Activated T-cell treated with anti-CD3 and anti-CD28 coated beads, Interleukin-2, amount 50 U/mL, for 24 hours (primary cell): ENCODE measurements at regions not wholly inside any gene's neighbourhood (a gene's known extent, or its start where the extent isn't known, plus 50 kb on each side); places are given as distances from the start of the nearest gene placed in this dataset.
"Not testable (repeated sequence)": the region's sequence is repeated elsewhere in the genome, so short reads cannot be mapped to it uniquely, and the experiment has no call there.

Source experiments
- DNase-seq: peaks from one replicate; pipeline ENCODE4 v3.0.0-alpha.2; 2020
- H3K27ac Mint-ChIP-seq: 2 replicates; pipeline ENCODE4 v1.8.0; 2020; ENCODE audit warnings: mild to moderate bottlenecking, mixed read lengths
- H3K27me3 Mint-ChIP-seq: 2 replicates; pipeline ENCODE4 v1.8.0; 2020; ENCODE audit warnings: mixed read lengths
- H3K36me3 Mint-ChIP-seq: 2 replicates; pipeline ENCODE4 v1.8.0; 2020; ENCODE audit warnings: low read depth, mixed read lengths
- H3K4me1 Mint-ChIP-seq: 2 replicates; pipeline ENCODE4 v1.8.0; 2020; ENCODE audit warnings: low read depth, mixed read lengths
- H3K4me3 Mint-ChIP-seq: 2 replicates; pipeline ENCODE4 v1.8.0; 2020; ENCODE audit warnings: mild to moderate bottlenecking, moderate library complexity, mixed read lengths
- H3K9me3 Mint-ChIP-seq: 2 replicates; pipeline ENCODE4 v1.8.0; 2020; ENCODE audit warnings: mixed read lengths

GRCh38 chr5:92092239-92092638 lies 709.1 kb upstream of the ARRDC3 start:
- no peak overlapping the region for H3K27ac Mint-ChIP-seq
- no peaks in the 10 kb centered on the region for H3K27me3 Mint-ChIP-seq
- H3K4me3 Mint-ChIP-seq = no peak overlapping the region
- H3K36me3 Mint-ChIP-seq = no peaks in the 10 kb centered on the region
- no peaks in the 10 kb centered on the region for H3K4me1 Mint-ChIP-seq
- peaks cover 10% of the 10 kb centered on the region for H3K9me3 Mint-ChIP-seq
- no peak for DNase-seq

GRCh38 chr5:92086059-92086811 lies 703.1 kb upstream of the ARRDC3 start:
- Mint-ChIP-seq H3K4me3 (no peak overlapping the region), H3K27me3 (no peaks in the 10 kb centered on the region), H3K36me3 (no peaks in the 10 kb centered on the region), H3K9me3 (peaks cover 2% of the 10 kb centered on the region), H3K4me1 (no peaks in the 10 kb centered on the region), H3K27ac (no peak overlapping the region)
- no peak for DNase-seq

- Mint-ChIP-seq H3K27me3 (no peaks in the 10 kb centered on the region), H3K4me3 (no peak overlapping the region), H3K9me3 (no peaks in the 10 kb centered on the region), H3K36me3 (no peaks in the 10 kb centered on the region), H3K27ac (no peak overlapping the region), H3K4me1 (no peaks in the 10 kb centered on the region)
- no peak for DNase-seq
Observed at GRCh38 chr5:92081958-92082712, 699.0 kb upstream of the ARRDC3 start.

GRCh38 chr5:92070786-92071185 lies 687.7 kb upstream of the ARRDC3 start:
- H3K36me3 Mint-ChIP-seq = no peaks in the 10 kb centered on the region
- no peak overlapping the region for H3K4me3 Mint-ChIP-seq
- no peak overlapping the region for H3K27ac Mint-ChIP-seq
- DNase-seq = no peak
- peaks cover 6% of the 10 kb centered on the region for H3K9me3 Mint-ChIP-seq
- H3K4me1 Mint-ChIP-seq = no peaks in the 10 kb centered on the region
- no peaks in the 10 kb centered on the region for H3K27me3 Mint-ChIP-seq

- H3K4me3 Mint-ChIP-seq = no peak overlapping the region
- no peaks in the 10 kb centered on the region for H3K27me3 Mint-ChIP-seq
- DNase-seq = no peak
Observed at GRCh38 chr5:92064993-92065392, 681.9 kb upstream of the ARRDC3 start.

GRCh38 chr5:92051741-92052140 lies 668.6 kb upstream of the ARRDC3 start:
- Mint-ChIP-seq H3K27me3 (no peaks in the 10 kb centered on the region), H3K4me1 (no peaks in the 10 kb centered on the region), H3K9me3 (peaks cover 8% of the 10 kb centered on the region), H3K4me3 (no peak overlapping the region), H3K27ac (no peak overlapping the region), H3K36me3 (no peaks in the 10 kb centered on the region)
- no peak for DNase-seq

More at GRCh38 chr5:92064993-92065392, 681.9 kb upstream of the ARRDC3 start:
- H3K9me3 Mint-ChIP-seq = peaks cover 3% of the 10 kb centered on the region
- H3K4me1 Mint-ChIP-seq = no peaks in the 10 kb centered on the region
- H3K36me3 Mint-ChIP-seq = no peaks in the 10 kb centered on the region
- no peak overlapping the region for H3K27ac Mint-ChIP-seq

GRCh38 chr5:92050970-92051369 lies 667.9 kb upstream of the ARRDC3 start:
- Mint-ChIP-seq H3K27me3 (no peaks in the 10 kb centered on the region), H3K4me1 (no peaks in the 10 kb centered on the region), H3K9me3 (peaks cover 8% of the 10 kb centered on the region), H3K4me3 (no peak overlapping the region), H3K36me3 (no peaks in the 10 kb centered on the region), H3K27ac (no peak overlapping the region)
- DNase-seq = no peak

GRCh38 chr5:92041911-92042660 lies 659.0 kb upstream of the ARRDC3 start:
- H3K27ac Mint-ChIP-seq = no peak overlapping the region
- H3K9me3 Mint-ChIP-seq = peaks cover 2% of the 10 kb centered on the region
- H3K4me3 Mint-ChIP-seq = no peak overlapping the region
- DNase-seq = no peak
- H3K36me3 Mint-ChIP-seq = no peaks in the 10 kb centered on the region
- H3K27me3 Mint-ChIP-seq = no peaks in the 10 kb centered on the region
- H3K4me1 Mint-ChIP-seq = no peaks in the 10 kb centered on the region

- Mint-ChIP-seq H3K4me1 (no peaks in the 10 kb centered on the region), H3K4me3 (no peak overlapping the region), H3K27me3 (no peaks in the 10 kb centered on the region), H3K36me3 (no peaks in the 10 kb centered on the region), H3K27ac (no peak overlapping the region), H3K9me3 (peaks cover 2% of the 10 kb centered on the region)
- DNase-seq = no peak
Observed at GRCh38 chr5:92041206-92041605, 658.1 kb upstream of the ARRDC3 start.

GRCh38 chr5:92029792-92030191 lies 646.7 kb upstream of the ARRDC3 start:
- not testable (repeated sequence) for H3K9me3 Mint-ChIP-seq, DNase-seq, H3K27me3 Mint-ChIP-seq, H3K27ac Mint-ChIP-seq, H3K4me3 Mint-ChIP-seq, H3K36me3 Mint-ChIP-seq, H3K4me1 Mint-ChIP-seq

GRCh38 chr5:92023555-92023954 lies 640.4 kb upstream of the ARRDC3 start:
- Mint-ChIP-seq H3K4me3 (no peak overlapping the region), H3K36me3 (no peaks in the 10 kb centered on the region), H3K4me1 (no peaks in the 10 kb centered on the region), H3K9me3 (no peaks in the 10 kb centered on the region), H3K27me3 (no peaks in the 10 kb centered on the region), H3K27ac (no peak overlapping the region)
- no peak for DNase-seq

- no peaks in the 10 kb centered on the region for H3K9me3 Mint-ChIP-seq
- no peak overlapping the region for H3K4me3 Mint-ChIP-seq
- H3K36me3 Mint-ChIP-seq = no peaks in the 10 kb centered on the region
- H3K27me3 Mint-ChIP-seq = no peaks in the 10 kb centered on the region
- no peak overlapping the region for H3K27ac Mint-ChIP-seq
- no peaks in the 10 kb centered on the region for H3K4me1 Mint-ChIP-seq
- DNase-seq = no peak
Observed at GRCh38 chr5:92023141-92023471, 640.0 kb upstream of the ARRDC3 start.

- H3K27ac Mint-ChIP-seq = no peak overlapping the region
- H3K36me3 Mint-ChIP-seq = no peaks in the 10 kb centered on the region
- no peak for DNase-seq
- no peak overlapping the region for H3K4me3 Mint-ChIP-seq
- H3K9me3 Mint-ChIP-seq = no peaks in the 10 kb centered on the region
- H3K4me1 Mint-ChIP-seq = no peaks in the 10 kb centered on the region
- no peaks in the 10 kb centered on the region for H3K27me3 Mint-ChIP-seq
Observed at GRCh38 chr5:92022415-92023140, 639.5 kb upstream of the ARRDC3 start.

- Mint-ChIP-seq H3K27me3 (no peaks in the 10 kb centered on the region), H3K27ac (no peak overlapping the region), H3K36me3 (no peaks in the 10 kb centered on the region), H3K9me3 (no peaks in the 10 kb centered on the region), H3K4me1 (no peaks in the 10 kb centered on the region), H3K4me3 (no peak overlapping the region)
- DNase-seq = no peak
Observed at GRCh38 chr5:92019376-92019990, 636.4 kb upstream of the ARRDC3 start.
